GM12875 (cell line): ENCODE measurements at regions not wholly inside any gene's neighbourhood (a gene's known extent, or its start where the extent isn't known, plus 50 kb on each side); places are given as distances from the start of the nearest gene placed in this dataset.
"Not testable (repeated sequence)": the region's sequence is repeated elsewhere in the genome, so short reads cannot be mapped to it uniquely, and the experiment has no call there.

Source experiments
- H3K4me3 ChIP-seq: one replicate; pipeline ENCODE4 v1.5.1; 2011; ENCODE audit warnings: low read depth, low read length, control low read depth
- CTCF ChIP-seq: IDR thresholded peaks from 2 replicates; pipeline ENCODE4 v1.5.1; 2011; ENCODE audit warnings: low read depth, mild to moderate bottlenecking, control low read depth, inconsistent platforms, low read length, moderate library complexity, borderline replicate concordance; ENCODE audit not compliant: insufficient read depth

GRCh38 chr2:147297820-147298219, 547.0 kb upstream of the ACVR2A start:
- no peak for TF ChIP-seq CTCF
- no peak overlapping the region for H3K4me3 ChIP-seq

- no peak for TF ChIP-seq CTCF
- H3K4me3 ChIP-seq: no peak overlapping the region
Observed at GRCh38 chr2:147294825-147295392, 549.9 kb upstream of the ACVR2A start.

GRCh38 chr2:147293991-147294824, 550.6 kb upstream of the ACVR2A start:
- TF ChIP-seq CTCF: no peak
- no peak overlapping the region for H3K4me3 ChIP-seq

- no peak overlapping the region for H3K4me3 ChIP-seq
- TF ChIP-seq CTCF: no peak
Observed at GRCh38 chr2:147288131-147288530, 556.7 kb upstream of the ACVR2A start.

GRCh38 chr2:147275943-147276342, 568.9 kb upstream of the ACVR2A start:
- H3K4me3 ChIP-seq: no peak overlapping the region
- 0 out of 2 replicates have a peak, but pooled peaks have one; percentile 13 for TF ChIP-seq CTCF

GRCh38 chr2:147273628-147274027, 571.2 kb upstream of the ACVR2A start:
- no peak overlapping the region for H3K4me3 ChIP-seq
- TF ChIP-seq CTCF: no peak

GRCh38 chr2:147273106-147273505, 571.7 kb upstream of the ACVR2A start:
- no peak overlapping the region for H3K4me3 ChIP-seq
- TF ChIP-seq CTCF: no peak

GRCh38 chr2:147269581-147269980, 575.2 kb upstream of the ACVR2A start:
- H3K4me3 ChIP-seq: not testable (repeated sequence)
